Uterus (tissue), 2 donors: ENCODE measurements at regions not wholly inside any gene's neighbourhood (a gene's known extent, or its start where the extent isn't known, plus 50 kb on each side); places are given as distances from the start of the nearest gene placed in this dataset.

Experiments
- CTCF ChIP-seq, 4 experiments: fragments of 200-600 bp in 2 of 4; fragments of 450-650 bp in 2 of 4; sonication (generic) in 2 of 4; IDR thresholded peaks; one replicate each; pipeline ENCODE4 v1.5.1; 2016 to 2019; ENCODE audit warnings: antibody characterized with exemption in 4 of 4, mild to moderate bottlenecking in 2 of 4, moderate library complexity in 1 of 4
- POLR2A ChIP-seq, 2 donors: fragments of 450-650 bp; IDR thresholded peaks; one replicate each; pipeline ENCODE4 v1.6.1; 2016; ENCODE audit warnings: antibody characterized with exemption in 2 of 2, mild to moderate bottlenecking in 1 of 2, moderate library complexity in 1 of 2

- TF ChIP-seq POLR2A (IDR thresholded peaks at IDR 0.05) (peak in 1 of 2 donors; percentile 32), CTCF (IDR thresholded peaks at IDR 0.05) (no peak)
These were observed 128.5 kb downstream of the HFE start for GRCh38 chr6:26215585-26216358.
